M059J (cell line): ENCODE measurements at regions not wholly inside any gene's neighbourhood (a gene's known extent, or its start where the extent isn't known, plus 50 kb on each side); places are given as distances from the start of the nearest gene placed in this dataset.
"Not testable (repeated sequence)": the region's sequence is repeated elsewhere in the genome, so short reads cannot be mapped to it uniquely, and the experiment has no call there.

ENCODE experiments used
- DNase-seq: peaks from one replicate; pipeline ENCODE4 v3.0.0-alpha.2; 2012; ENCODE audit warnings: low read depth

- no peak for DNase-seq
These were observed 97.0 kb downstream of the PHETA1 start for GRCh38 chr12:111271674-111272418.

GRCh38 chr12:111270774-111271173 is 98.1 kb downstream of the PHETA1 start:
- peak; percentile 63 for DNase-seq

GRCh38 chr12:111270239-111270638 is 98.7 kb downstream of the PHETA1 start:
- DNase-seq = no peak

- no peak for DNase-seq
These were observed 99.2 kb downstream of the PHETA1 start for GRCh38 chr12:111269718-111270117.

GRCh38 chr12:111268738-111269572 is 99.9 kb downstream of the PHETA1 start:
- no peak for DNase-seq

GRCh38 chr12:111267144-111267543 is 101.8 kb downstream of the PHETA1 start:
- no peak for DNase-seq

- no peak for DNase-seq
These were observed 106.8 kb downstream of the PHETA1 start for GRCh38 chr12:111261911-111262676.

GRCh38 chr12:111260732-111261131 is 108.2 kb downstream of the PHETA1 start:
- DNase-seq = peak; percentile 23

- no peak for DNase-seq
These were observed 109.7 kb downstream of the PHETA1 start for GRCh38 chr12:111259231-111259630.

GRCh38 chr12:111258081-111258480 is 110.8 kb downstream of the PHETA1 start:
- DNase-seq = not testable (repeated sequence)

- DNase-seq = no peak
These were observed 111.4 kb downstream of the PHETA1 start for GRCh38 chr12:111257435-111257902.

GRCh38 chr12:111256629-111257434 is 112.1 kb downstream of the PHETA1 start:
- DNase-seq = no peak

- DNase-seq = no peak
These were observed 113.6 kb downstream of the PHETA1 start for GRCh38 chr12:111255261-111255660.

GRCh38 chr12:111254106-111254505 is 114.8 kb downstream of the PHETA1 start:
- no peak for DNase-seq

- DNase-seq = no peak
These were observed 115.7 kb downstream of the PHETA1 start for GRCh38 chr12:111253213-111253612.

GRCh38 chr12:111251787-111252186 is 117.1 kb downstream of the PHETA1 start:
- DNase-seq = no peak

GRCh38 chr12:111251058-111251730 is 117.7 kb downstream of the PHETA1 start:
- DNase-seq = no peak

- no peak for DNase-seq
These were observed 118.5 kb downstream of the PHETA1 start for GRCh38 chr12:111250251-111250881.

GRCh38 chr12:111249757-111250156 is 119.1 kb downstream of the PHETA1 start:
- no peak for DNase-seq

- peak; percentile 39 for DNase-seq
These were observed 119.9 kb downstream of the PHETA1 start for GRCh38 chr12:111249018-111249370.
